ENCODE measurements at regions not wholly inside any gene's neighbourhood (a gene's known extent, or its start where the extent isn't known, plus 50 kb on each side); places are given as distances from the start of the nearest gene placed in this dataset.
"Not testable (repeated sequence)": the region's sequence is repeated elsewhere in the genome, so short reads cannot be mapped to it uniquely, and the experiment has no call there.

GRCh38 chr3:118504906-118505305 is 529.7 kb downstream of the IGSF11 start:
- no peak for DNase-seq

GRCh38 chr3:118505784-118506183 is 528.9 kb downstream of the IGSF11 start:
- no peak for DNase-seq

GRCh38 chr3:118511402-118511801 is 523.2 kb downstream of the IGSF11 start:
- no peak for DNase-seq

- no peak for DNase-seq
Observed at GRCh38 chr3:118512301-118512700, 522.3 kb downstream of the IGSF11 start.

- no peak for DNase-seq
Observed at GRCh38 chr3:118525077-118525476, 509.6 kb downstream of the IGSF11 start.

GRCh38 chr3:118526758-118527513 is 507.7 kb downstream of the IGSF11 start:
- no peak for DNase-seq

- no peak for DNase-seq
Observed at GRCh38 chr3:118527514-118528044, 507.1 kb downstream of the IGSF11 start.

- DNase-seq = no peak
Observed at GRCh38 chr3:118529554-118529953, 505.1 kb downstream of the IGSF11 start.

GRCh38 chr3:118530350-118530922 is 504.2 kb downstream of the IGSF11 start:
- DNase-seq = no peak

GRCh38 chr3:118530927-118531356 is 503.7 kb downstream of the IGSF11 start:
- DNase-seq = not testable (repeated sequence)

GRCh38 chr3:118531816-118532215 is 502.8 kb downstream of the IGSF11 start:
- DNase-seq = no peak

- DNase-seq = no peak
Observed at GRCh38 chr3:118533676-118534075, 501.0 kb downstream of the IGSF11 start.

- DNase-seq = no peak
Observed at GRCh38 chr3:118534519-118534918, 500.1 kb downstream of the IGSF11 start.

- DNase-seq = no peak
Observed at GRCh38 chr3:118536764-118537163, 497.9 kb downstream of the IGSF11 start.

GRCh38 chr3:118537454-118537853 is 497.2 kb downstream of the IGSF11 start:
- no peak for DNase-seq

- DNase-seq = no peak
Observed at GRCh38 chr3:118538187-118538586, 496.5 kb downstream of the IGSF11 start.

- DNase-seq = not testable (repeated sequence)
Observed at GRCh38 chr3:118539820-118540447, 494.7 kb downstream of the IGSF11 start.

- DNase-seq = not testable (repeated sequence)
Observed at GRCh38 chr3:118540448-118540821, 494.2 kb downstream of the IGSF11 start.

GRCh38 chr3:118540826-118541225 is 493.8 kb downstream of the IGSF11 start:
- no peak for DNase-seq

GRCh38 chr3:118541796-118542195 is 492.9 kb downstream of the IGSF11 start:
- no peak for DNase-seq

GRCh38 chr3:118543832-118544231 is 490.8 kb downstream of the IGSF11 start:
- no peak for DNase-seq

GRCh38 chr3:118544458-118544857 is 490.2 kb downstream of the IGSF11 start:
- DNase-seq = no peak

- DNase-seq = no peak
Observed at GRCh38 chr3:118548434-118548833, 486.2 kb downstream of the IGSF11 start.

- no peak for DNase-seq
Observed at GRCh38 chr3:118550122-118550521, 484.5 kb downstream of the IGSF11 start.
